HG03565 (cell line): ENCODE measurements at regions not wholly inside any gene's neighbourhood (a gene's known extent, or its start where the extent isn't known, plus 50 kb on each side); places are given as distances from the start of the nearest gene placed in this dataset.

Experiments
- ATAC-seq: cut with Tn5 transposase; IDR thresholded peaks from one replicate; pipeline ENCODE4 v1.9.1; 2021; ENCODE audit warnings: mild to moderate bottlenecking, moderate library complexity; ENCODE audit not compliant: unreplicated experiment

- ATAC-seq = no peak
Measured at GRCh38 chr6:43858161-43859153, 88.4 kb downstream of the VEGFA start.

- no peak for ATAC-seq
Measured at GRCh38 chr6:43856005-43856765, 86.2 kb downstream of the VEGFA start.

DNA sequence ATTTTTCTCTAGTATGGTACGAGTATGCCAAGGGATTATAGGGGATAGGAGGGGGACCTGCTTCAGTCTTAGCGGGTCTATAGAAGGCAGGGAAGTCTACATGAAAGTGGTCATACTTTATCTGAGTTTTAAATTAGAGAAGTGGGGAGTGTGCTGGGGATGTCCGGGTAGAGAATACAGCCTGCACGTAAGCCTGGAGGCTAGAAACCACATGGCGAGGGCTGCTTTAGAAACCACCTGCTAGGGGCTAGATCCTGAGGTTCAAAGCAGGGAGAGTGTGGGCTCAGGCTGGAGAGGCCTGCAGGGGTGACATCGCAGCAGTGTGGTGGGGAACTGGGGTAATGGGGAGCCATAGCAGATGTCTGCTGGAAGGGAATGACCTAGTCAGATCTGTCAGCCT is 85.2 kb downstream of the VEGFA start:
- no peak for ATAC-seq

DNA sequence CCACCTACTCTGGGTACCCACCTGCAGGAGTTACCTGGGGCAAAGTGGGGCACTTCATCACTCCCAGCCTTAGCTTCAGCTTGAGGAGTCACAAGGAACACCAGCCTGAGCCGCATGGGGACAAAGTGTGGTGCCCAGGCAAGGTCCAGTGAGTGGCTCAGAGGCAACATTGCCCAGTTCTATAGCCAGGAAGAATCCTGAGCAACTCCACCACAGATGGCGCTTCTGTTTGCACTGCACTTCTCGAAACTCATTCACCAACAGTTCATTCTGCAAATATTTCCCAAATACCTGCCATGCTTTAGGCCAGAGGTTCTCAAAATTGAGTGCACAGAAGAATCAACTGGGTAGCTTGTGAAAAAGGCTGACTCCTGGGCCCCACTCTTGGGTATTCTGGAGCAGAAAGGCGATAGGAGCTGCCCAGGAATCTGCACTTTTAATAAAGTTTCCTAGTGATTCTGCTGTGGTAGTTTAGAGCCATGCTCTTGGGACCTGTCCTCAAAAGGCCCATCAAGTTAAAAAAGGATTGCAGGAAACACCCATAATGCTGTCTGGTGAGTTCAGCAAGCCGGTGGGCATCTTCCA is 83.1 kb downstream of the VEGFA start:
- ATAC-seq = no peak

DNA sequence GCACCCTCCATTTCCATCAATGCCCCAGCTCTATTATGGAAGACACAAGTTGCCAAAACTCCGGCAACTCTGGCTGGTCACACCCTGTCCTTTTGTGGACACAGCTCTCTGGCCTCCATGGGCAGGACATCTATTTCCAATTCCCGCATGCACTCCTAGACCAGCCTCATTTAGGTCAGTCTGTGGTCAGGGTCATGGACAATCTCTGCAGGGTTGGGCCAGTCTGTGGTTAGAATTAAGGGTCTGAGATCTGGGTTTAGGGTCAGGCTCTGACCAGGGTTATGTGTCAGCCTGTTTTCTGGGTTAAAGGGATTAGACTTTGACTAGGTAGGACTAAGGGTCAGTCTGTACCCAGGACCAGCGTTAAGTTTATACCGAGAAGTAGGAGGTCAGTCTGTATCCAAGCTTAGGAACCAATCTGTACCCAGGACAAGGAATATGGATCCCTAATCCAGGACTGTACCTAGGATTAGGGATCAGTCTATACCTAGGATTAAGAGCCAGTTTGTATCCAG is 82.4 kb downstream of the VEGFA start:
- no peak for ATAC-seq

DNA sequence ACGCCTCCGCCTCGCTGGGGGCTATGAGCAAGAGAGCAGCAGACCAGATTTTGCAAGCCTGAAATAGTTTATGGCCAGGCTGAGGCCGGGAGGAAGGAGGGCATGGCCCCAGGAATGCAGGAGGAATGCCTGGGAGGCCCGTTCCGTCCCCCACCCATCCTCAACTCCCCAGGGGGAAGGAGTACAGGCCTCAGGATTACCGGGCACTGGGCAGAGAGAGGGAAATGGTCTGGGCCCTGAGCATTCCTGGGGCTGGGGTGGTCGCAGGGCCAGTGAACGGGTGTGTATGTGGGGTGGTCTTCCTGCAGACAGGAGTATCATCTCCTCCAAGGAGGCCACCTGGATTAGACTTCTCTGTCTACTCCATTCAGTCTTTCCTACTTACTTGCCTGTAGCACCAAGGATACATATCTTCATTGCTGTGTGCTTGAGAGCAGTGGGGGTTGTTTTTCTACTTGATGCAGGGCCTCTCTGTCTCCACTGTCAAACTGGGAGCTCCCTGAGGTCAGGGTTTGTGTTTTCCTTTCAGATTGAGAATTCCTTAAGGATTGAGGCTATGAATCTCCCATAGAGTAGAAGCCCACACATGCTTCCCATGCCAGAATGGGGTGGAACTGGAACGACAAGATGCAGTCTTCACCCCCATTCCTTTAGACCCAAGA is 81.3 kb downstream of the VEGFA start:
- no peak for ATAC-seq

GRCh38 chr6:43850314-43851203 is 80.5 kb downstream of the VEGFA start:
- no peak for ATAC-seq

- no peak for ATAC-seq
Measured at GRCh38 chr6:43849844-43850243, 79.8 kb downstream of the VEGFA start.

- no peak for ATAC-seq
Measured at GRCh38 chr6:43848671-43849391, 78.8 kb downstream of the VEGFA start.

DNA sequence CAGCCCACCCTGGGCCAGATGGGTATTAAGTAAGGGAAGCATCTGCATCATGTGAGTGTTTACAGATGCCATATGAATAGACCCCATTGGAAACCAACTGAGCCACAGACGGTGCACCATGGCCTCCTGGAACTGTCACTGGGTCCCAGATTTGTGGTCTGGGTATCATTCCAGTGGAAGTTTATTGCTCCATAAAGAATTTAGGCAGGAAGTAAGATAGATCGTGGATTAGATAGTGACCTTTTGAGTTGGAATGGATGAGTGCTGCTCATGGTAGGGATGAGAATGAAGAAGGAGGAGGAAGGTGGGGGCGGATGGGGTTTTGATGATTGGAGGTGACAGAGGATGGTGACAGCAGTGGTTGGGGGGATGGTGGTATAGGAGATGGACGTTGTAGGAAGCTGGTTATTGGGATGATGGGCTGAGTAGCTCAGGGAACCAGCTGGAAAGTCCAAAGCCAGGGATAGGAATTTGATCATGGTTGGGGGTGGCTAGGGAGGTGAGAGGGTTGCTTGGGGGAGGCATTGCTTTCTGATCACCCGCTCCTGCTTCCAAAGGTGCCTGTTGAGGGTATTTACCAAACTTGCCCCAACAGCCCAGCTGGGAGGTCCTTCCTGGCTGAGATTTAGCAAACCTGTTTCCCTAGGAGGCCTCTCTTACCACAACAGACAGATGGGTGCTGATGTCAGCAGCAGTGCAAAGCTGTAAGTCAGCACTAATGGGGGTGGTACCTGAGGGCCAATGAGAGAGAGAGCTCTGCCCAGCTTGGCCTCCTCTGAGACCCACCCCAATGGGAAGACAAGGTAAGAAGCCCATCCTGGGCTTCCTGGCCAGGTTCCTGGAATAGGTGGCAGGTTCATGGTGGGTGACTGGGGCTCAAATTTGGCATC is 78.0 kb downstream of the VEGFA start:
- ATAC-seq = no peak

- ATAC-seq = no peak
Measured at GRCh38 chr6:43846556-43846955, 76.5 kb downstream of the VEGFA start.

DNA sequence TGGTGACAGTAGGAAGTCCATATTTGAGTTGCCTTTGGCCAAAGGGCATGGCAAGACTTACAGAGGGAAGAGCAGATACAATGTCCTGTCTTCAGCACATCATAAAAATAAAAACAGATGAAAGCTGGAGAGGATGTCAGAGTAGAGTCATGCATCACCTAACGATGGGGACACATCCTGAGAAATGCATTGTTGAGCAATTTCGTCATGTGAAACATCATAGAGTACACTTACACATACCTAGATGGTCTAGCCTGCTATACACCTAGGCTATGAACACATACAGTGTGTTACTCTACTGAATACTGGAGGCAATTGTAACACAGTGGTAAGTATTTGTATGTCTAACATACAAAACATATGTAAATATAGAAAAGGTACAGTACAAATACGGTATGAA is 75.6 kb downstream of the VEGFA start:
- ATAC-seq = no peak

- ATAC-seq = no peak
Measured at GRCh38 chr6:43843669-43844171, 73.7 kb downstream of the VEGFA start.

- no peak for ATAC-seq
Measured at GRCh38 chr6:43843097-43843645, 73.2 kb downstream of the VEGFA start.

DNA sequence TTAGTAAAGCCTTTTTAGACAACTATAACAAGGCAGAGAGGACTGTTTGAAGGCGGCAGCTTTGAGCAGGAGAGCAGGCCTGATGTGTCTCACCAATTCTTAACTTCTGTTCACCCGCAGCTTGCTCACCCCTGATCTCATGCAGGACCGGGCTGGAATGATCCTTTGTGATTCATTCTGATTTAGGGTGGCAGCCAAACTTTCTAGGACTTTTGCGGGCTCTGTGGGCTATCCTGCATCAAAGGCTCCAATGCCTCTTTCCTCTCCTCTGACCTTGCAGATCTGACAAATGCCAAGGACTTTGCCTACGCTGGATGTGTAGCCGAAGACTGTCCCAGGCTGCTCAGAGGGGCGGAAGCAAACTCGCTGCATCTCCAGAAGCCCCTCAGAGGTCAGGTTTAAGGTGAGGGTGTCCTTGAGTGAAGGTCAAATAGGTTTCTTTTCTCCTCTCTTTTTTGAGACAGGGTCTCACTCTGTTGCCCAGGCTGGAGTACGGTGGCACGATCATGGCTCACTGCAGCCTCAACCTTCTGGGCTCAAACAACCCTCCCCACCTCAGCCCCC is 72.3 kb downstream of the VEGFA start:
- no peak for ATAC-seq

GRCh38 chr6:43840490-43841218 is 70.6 kb downstream of the VEGFA start:
- ATAC-seq = no peak
